NCI-H2227 treated with DMSO at 0.1 percent for 48 hours (cell line): ENCODE measurements at regions not wholly inside any gene's neighbourhood (a gene's known extent, or its start where the extent isn't known, plus 50 kb on each side); places are given as distances from the start of the nearest gene placed in this dataset.
"Not testable (repeated sequence)": the region's sequence is repeated elsewhere in the genome, so short reads cannot be mapped to it uniquely, and the experiment has no call there.

Experiments used
- DNase-seq: peaks from one replicate; lab custom pipeline; 2025; lab: John Stamatoyannopoulos, UW

DNA sequence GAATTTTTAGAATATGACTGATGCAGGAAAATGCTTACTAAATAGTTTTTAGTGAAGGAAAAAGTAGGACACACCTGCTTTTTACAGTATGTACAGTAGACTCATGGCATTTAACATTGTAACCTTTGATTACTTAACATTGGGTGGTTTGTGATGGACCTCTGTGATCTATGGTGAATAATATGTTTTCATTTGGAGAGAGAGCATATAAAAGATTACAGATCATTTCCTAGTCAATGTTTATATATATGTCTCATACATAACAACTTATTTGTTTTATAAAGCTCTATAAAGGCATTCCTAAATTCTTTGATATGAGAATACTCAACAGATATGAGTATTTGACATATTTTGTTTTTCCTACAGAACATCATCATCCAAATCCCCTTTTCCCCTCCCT lies 129.3 kb upstream of the PDE7B start:
- no peak for DNase-seq

DNA sequence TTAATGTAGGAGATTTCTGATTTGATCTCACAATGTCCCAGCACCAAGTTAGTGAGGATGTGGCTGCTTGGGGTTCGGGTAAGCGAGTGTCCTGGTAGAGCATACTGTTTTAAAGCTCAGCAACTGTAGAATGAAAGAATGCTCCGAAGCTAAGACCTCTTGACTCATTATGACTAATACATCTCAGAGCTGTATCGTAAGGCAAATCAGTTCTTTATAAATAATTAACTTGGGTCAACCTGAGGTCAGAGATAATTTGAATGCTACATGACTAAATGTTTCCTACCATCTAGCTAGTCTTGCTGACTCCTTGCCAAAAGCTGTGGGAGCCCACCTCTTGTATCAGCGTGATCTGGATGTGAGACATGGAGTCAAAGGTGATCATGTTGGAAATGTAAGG lies 128.8 kb upstream of the PDE7B start:
- DNase-seq = no peak

DNA sequence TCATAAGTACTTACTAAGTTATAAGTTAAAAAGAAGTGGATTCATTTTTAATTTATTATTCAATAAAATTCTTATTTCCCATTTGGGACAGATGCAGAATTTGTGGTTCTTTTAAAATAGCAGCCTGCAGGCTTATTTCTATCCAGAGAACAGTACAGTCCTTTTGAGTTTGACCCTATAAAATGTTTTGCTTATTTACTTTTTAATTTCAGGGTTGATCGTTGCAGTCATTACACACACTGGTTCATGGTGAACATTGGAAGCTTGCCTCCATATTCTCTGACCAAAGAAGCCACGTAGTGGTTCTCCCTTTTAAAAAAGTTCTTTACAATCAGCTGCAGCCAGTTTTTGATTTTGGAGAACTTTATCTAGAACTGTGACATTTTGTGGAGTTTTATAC lies 122.9 kb upstream of the PDE7B start:
- no peak for DNase-seq

DNA sequence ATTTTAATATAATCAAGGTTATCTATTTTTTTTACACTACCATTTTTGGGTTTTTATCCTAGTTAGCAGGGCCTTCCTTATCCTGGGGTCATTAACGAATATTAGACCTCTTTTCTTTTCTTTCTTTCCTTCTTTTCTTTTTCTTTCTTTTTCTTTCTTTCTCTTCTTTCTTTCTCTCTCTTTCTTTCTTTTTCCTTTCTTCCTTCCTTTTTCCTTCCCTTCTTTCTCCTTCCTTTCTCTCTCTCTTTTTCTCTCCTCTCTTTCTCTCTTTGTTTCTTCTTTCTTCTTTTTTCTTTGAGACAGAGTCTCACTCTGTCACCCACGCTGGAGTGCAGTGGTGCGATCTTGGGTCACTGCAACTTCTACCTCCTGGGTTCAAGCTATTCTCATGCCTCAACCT lies 120.4 kb upstream of the PDE7B start:
- no peak for DNase-seq

DNA sequence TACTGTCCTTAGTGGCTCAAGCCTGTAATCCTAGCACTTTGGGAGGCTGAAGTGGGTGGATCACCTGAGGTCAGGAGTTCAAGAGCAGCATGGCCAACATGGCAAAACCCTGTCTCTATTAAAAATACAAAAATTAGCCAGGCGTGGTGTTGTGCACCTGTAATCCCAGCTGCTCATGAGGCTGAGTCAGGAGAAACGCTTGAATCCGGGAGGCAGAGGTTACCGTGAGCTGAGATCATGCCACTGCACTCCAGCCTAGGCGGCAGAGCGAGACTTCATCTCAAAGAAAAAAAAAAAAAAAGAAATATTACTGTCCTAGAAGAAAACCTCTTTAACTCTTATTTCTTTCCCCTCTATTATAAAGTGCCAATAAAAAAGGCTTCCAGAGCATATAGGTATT lies 115.2 kb upstream of the PDE7B start:
- not testable (repeated sequence) for DNase-seq

- DNase-seq = no peak
Measured at GRCh38 chr6:135738636-135739035, 112.9 kb upstream of the PDE7B start.

GRCh38 chr6:135739288-135739687 lies 112.2 kb upstream of the PDE7B start:
- DNase-seq = no peak

DNA sequence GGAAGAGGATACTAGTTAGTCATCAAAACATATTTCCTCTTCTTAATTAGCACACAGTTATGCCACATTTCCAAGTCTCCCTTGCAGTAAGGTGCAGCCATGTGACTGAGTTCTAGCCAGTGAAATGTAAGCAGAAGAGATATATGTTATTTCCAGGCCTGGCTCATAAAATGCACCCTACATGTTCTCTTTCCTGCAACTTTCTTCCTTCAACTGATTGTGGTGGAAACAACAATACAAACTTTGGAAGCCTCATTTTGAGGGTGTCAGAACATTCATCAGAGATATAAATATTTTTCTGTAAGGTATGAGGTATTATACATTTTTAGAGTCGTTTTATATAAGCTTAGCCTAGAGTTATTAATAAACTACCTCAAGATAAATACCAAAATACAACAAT lies 110.9 kb upstream of the PDE7B start:
- DNase-seq = no peak

DNA sequence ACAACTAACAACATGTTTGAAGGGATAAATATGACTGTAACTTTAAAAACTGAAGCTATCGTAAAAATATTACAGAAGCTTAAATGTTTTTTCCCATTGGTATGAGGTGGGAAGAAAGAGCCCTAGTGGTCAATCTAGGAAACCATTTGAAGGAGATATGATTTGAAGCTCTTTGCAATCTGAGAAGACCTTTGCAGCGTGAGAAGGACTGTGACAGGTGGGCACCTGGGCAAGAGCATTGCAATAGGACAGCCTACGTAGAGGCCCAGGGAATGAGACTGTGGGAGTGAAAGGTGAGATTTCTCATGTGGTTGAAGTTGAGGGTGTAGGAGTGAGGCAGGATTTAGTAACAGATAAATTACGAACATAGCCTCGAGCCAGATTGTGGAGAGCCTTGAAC lies 108.0 kb upstream of the PDE7B start:
- no peak for DNase-seq

GRCh38 chr6:135748189-135748588 lies 103.3 kb upstream of the PDE7B start:
- no peak for DNase-seq

GRCh38 chr6:135750081-135750480 lies 101.4 kb upstream of the PDE7B start:
- no peak for DNase-seq

- no peak for DNase-seq
Measured at GRCh38 chr6:135753196-135753595, 98.3 kb upstream of the PDE7B start.

DNA sequence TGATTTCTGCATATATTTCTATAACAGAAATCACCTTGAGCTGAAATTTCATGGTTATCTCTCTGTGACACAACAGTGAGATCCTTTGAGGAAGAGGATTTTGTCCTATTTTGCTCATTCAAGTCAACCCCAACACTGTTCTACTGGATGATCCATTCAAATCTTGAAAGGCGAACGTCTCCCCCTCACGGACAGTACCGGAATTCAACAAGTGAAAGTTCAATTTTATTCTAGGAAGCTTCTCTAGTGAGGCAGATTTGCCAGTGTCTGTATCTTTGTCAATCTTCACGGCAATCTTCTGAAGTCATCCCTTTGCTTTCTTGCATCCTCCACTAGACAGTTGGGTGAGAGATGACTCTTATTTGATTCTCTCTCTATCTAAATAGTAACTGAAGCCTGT lies 91.7 kb upstream of the PDE7B start:
- DNase-seq = no peak

DNA sequence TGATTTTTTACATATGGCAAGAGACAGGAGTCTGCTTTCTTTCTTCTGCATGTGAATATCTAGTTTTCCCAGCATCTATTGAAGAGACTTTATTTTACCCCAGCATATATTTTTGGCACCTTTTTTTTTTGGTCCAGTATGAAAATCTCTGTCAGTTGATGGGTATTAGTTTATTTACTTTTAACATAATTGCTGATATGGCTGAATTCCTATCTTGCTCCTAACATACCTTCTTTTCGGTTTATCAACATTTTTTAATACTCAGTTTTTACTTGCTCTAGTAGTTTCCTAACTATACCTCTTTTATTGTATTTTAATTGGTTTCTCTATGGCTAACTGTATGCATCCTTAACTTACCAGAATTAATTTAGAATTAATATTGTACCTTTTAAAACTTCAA lies 77.5 kb upstream of the PDE7B start:
- no peak for DNase-seq

GRCh38 chr6:135779213-135779612 lies 72.3 kb upstream of the PDE7B start:
- DNase-seq = no peak

GRCh38 chr6:135780326-135780725 lies 71.2 kb upstream of the PDE7B start:
- no peak for DNase-seq

DNA sequence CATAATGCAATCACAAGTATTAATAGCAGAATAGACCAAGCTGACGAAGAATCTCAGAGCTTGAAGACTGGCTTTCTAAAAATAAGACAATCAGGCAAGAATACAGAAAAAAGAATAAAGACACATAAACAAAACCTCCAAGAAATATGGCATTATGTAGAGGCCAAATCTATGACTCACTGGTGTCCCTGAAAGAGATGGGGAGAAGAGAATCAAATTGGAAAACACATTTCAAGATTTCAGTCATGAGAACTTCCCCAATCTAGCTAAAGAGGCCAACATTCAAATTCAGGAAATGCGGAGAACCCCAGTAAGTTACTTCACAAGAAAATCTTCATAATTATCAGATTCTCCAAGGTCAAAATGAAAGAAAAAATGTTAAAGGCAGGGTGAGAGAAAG lies 69.0 kb upstream of the PDE7B start:
- no peak for DNase-seq

- DNase-seq = no peak
Measured at GRCh38 chr6:135784507-135784906, 67.0 kb upstream of the PDE7B start.

- DNase-seq = no peak
Measured at GRCh38 chr6:135789375-135790050, 62.0 kb upstream of the PDE7B start.

- DNase-seq = no peak
Measured at GRCh38 chr6:135791441-135791840, 60.1 kb upstream of the PDE7B start.

GRCh38 chr6:135796643-135797305 lies 54.7 kb upstream of the PDE7B start:
- DNase-seq = no peak

GRCh38 chr6:135797361-135797760 lies 54.1 kb upstream of the PDE7B start:
- DNase-seq = no peak

DNA sequence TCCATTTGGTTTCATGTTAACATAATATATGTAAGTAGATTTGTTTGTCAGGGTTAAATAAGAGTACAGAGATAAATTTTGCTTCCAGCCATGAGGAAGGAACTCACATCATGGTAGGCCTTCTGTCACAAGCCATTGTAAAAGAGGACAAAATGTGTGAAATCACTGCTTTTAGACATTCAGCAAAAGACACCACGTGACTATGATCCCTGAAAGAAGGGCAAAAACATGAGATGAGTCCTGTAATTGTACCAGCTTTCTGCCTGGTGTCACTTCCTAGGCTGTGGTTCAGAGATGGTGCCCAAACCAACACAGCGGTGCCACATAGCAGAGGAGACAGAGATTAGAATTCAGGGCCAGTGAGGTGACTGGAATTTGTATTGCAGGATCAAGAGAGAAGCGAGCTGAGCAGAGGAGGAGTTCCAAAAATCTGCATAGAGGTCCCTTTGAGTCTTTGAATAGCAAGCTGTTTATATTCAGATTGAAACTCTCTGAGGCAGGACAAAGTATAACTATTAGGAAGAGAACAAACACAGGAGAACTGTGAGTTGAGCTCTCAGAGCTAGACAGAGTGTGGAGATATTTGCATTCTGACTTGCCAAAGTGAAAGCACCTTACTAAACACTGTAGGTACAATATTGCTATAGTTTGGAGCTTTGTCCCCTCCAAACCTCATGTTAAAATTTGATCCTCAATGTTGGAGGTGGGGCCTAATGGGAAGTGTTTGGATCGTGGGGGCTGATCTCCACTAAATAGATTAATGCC lies 52.6 kb upstream of the PDE7B start:
- DNase-seq = no peak
